ENCODE measurements at regions not wholly inside any gene's neighbourhood (a gene's known extent, or its start where the extent isn't known, plus 50 kb on each side); places are given as distances from the start of the nearest gene placed in this dataset.
"Not testable (repeated sequence)": the region's sequence is repeated elsewhere in the genome, so short reads cannot be mapped to it uniquely, and the experiment has no call there.

- Mint-ChIP-seq H3K4me3 (no peak overlapping the region), H3K9me3 (no peaks in the 10 kb centered on the region), H3K36me3 (no peaks in the 10 kb centered on the region), H3K27ac (no peak overlapping the region), H3K4me1 (no peaks in the 10 kb centered on the region), H3K27me3 (no peaks in the 10 kb centered on the region)
Measured at GRCh38 chr12:126430921-126431320, 1365.7 kb downstream of the AACS start.

GRCh38 chr12:126431767-126432166 is 1366.5 kb downstream of the AACS start:
- Mint-ChIP-seq H3K36me3 (no peaks in the 10 kb centered on the region), H3K27me3 (no peaks in the 10 kb centered on the region), H3K27ac (no peak overlapping the region), H3K9me3 (peaks cover 3% of the 10 kb centered on the region), H3K4me3 (no peak overlapping the region), H3K4me1 (no peaks in the 10 kb centered on the region)

- H3K36me3 Mint-ChIP-seq = no peaks in the 10 kb centered on the region
- H3K4me1 Mint-ChIP-seq = no peaks in the 10 kb centered on the region
- no peak overlapping the region for H3K27ac Mint-ChIP-seq
- H3K9me3 Mint-ChIP-seq = peaks cover 6% of the 10 kb centered on the region
- no peaks in the 10 kb centered on the region for H3K27me3 Mint-ChIP-seq
- no peak overlapping the region for H3K4me3 Mint-ChIP-seq
Measured at GRCh38 chr12:126432780-126433179, 1367.5 kb downstream of the AACS start.

- Mint-ChIP-seq H3K27ac (no peak overlapping the region), H3K4me1 (no peaks in the 10 kb centered on the region), H3K27me3 (no peaks in the 10 kb centered on the region), H3K4me3 (no peak overlapping the region), H3K9me3 (peaks cover 6% of the 10 kb centered on the region), H3K36me3 (no peaks in the 10 kb centered on the region)
Measured at GRCh38 chr12:126434412-126434985, 1369.3 kb downstream of the AACS start.

DNA sequence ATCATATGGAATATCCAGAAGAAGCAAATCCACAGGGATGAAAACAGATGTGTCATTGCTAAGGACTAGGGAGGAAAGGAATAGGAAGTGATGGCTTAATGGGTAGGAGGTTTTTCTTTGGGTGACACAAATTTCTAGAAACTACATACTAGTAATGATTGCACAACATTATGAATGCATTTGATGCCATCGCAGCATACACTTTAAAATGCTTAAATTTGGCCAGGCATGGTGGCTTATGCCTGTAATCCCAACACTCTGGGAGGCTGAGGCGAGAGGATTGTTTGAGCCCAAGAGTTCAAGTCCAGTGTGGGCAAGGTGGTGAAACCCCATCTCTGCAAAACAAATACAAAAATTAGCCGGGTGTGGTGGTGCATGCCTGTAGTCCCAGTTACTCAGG is 1370.8 kb downstream of the AACS start:
- Mint-ChIP-seq H3K9me3 (peaks cover 6% of the 10 kb centered on the region), H3K27me3 (no peaks in the 10 kb centered on the region), H3K4me3 (no peak overlapping the region), H3K4me1 (no peaks in the 10 kb centered on the region), H3K36me3 (no peaks in the 10 kb centered on the region), H3K27ac (no peak overlapping the region)

GRCh38 chr12:126437934-126438333 is 1372.7 kb downstream of the AACS start:
- H3K4me1 Mint-ChIP-seq = no peaks in the 10 kb centered on the region
- no peak overlapping the region for H3K27ac Mint-ChIP-seq
- H3K9me3 Mint-ChIP-seq = peaks cover 6% of the 10 kb centered on the region
- no peaks in the 10 kb centered on the region for H3K27me3 Mint-ChIP-seq
- no peaks in the 10 kb centered on the region for H3K36me3 Mint-ChIP-seq
- H3K4me3 Mint-ChIP-seq = no peak overlapping the region

- Mint-ChIP-seq H3K4me1 (no peaks in the 10 kb centered on the region), H3K4me3 (no peak overlapping the region), H3K9me3 (peaks cover 10% of the 10 kb centered on the region), H3K36me3 (no peaks in the 10 kb centered on the region), H3K27me3 (no peaks in the 10 kb centered on the region), H3K27ac (no peak overlapping the region)
Measured at GRCh38 chr12:126443977-126444376, 1378.7 kb downstream of the AACS start.

DNA sequence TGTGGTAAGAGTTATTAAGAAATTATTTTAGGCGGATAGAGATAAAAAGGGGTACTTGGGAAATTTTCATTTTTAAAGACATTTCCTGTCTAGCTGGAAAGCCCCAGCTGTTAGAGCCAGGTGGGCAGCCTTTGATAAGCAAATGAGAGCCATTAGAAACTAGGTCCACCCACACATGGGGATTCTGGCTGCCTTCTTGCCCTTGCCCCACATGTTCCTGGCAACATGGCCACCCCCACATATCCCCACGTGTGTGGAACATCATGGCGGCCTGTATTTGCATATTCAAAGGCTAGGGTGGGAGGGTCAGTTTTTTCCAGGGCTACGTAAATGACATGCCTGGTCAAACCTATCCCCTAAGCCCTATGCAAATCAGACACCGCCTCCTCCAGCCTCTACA is 1382.1 kb downstream of the AACS start:
- no peaks in the 10 kb centered on the region for H3K36me3 Mint-ChIP-seq
- no peaks in the 10 kb centered on the region for H3K4me1 Mint-ChIP-seq
- H3K27ac Mint-ChIP-seq = no peak overlapping the region
- H3K27me3 Mint-ChIP-seq = no peaks in the 10 kb centered on the region
- H3K9me3 Mint-ChIP-seq = peaks cover 18% of the 10 kb centered on the region
- no peak overlapping the region for H3K4me3 Mint-ChIP-seq

GRCh38 chr12:126451809-126452208 is 1386.6 kb downstream of the AACS start:
- no peaks in the 10 kb centered on the region for H3K4me1 Mint-ChIP-seq
- H3K27ac Mint-ChIP-seq = no peak overlapping the region
- no peaks in the 10 kb centered on the region for H3K36me3 Mint-ChIP-seq
- no peaks in the 10 kb centered on the region for H3K27me3 Mint-ChIP-seq
- no peak overlapping the region for H3K4me3 Mint-ChIP-seq
- peaks cover 8% of the 10 kb centered on the region for H3K9me3 Mint-ChIP-seq

DNA sequence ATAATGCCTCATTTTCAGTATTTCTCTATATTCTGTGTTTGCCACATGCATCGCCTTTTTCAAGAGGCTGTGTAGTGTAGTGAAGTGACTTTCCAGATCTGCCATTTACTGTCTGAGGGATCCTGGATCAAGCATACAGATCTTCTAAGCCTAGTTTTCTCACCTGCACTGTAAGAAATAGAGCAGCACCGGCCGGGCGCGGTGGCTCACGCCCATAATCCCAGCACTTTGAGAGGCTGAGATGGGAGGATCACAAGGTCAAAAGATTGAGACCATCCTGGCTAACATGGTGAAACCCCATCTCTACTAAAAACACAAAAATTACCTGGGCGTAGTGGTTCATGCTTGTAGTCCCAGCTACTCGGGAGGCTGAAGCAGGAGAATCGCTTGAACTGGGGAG is 1387.5 kb downstream of the AACS start:
- not testable (repeated sequence) for H3K36me3 Mint-ChIP-seq, H3K4me1 Mint-ChIP-seq, H3K27ac Mint-ChIP-seq, H3K4me3 Mint-ChIP-seq, H3K9me3 Mint-ChIP-seq, H3K27me3 Mint-ChIP-seq

GRCh38 chr12:126454581-126454980 is 1389.3 kb downstream of the AACS start:
- no peaks in the 10 kb centered on the region for H3K4me1 Mint-ChIP-seq
- H3K27me3 Mint-ChIP-seq = no peaks in the 10 kb centered on the region
- H3K36me3 Mint-ChIP-seq = no peaks in the 10 kb centered on the region

GRCh38 chr12:126457776-126458175 is 1392.5 kb downstream of the AACS start:
- H3K27ac Mint-ChIP-seq = no peak overlapping the region
- peaks cover 7% of the 10 kb centered on the region for H3K9me3 Mint-ChIP-seq
- H3K27me3 Mint-ChIP-seq = no peaks in the 10 kb centered on the region
- no peaks in the 10 kb centered on the region for H3K36me3 Mint-ChIP-seq
- H3K4me1 Mint-ChIP-seq = no peaks in the 10 kb centered on the region
- no peak overlapping the region for H3K4me3 Mint-ChIP-seq

More at GRCh38 chr12:126454581-126454980, 1389.3 kb downstream of the AACS start:
- H3K27ac Mint-ChIP-seq = no peak overlapping the region
- peaks cover 13% of the 10 kb centered on the region for H3K9me3 Mint-ChIP-seq
- no peak overlapping the region for H3K4me3 Mint-ChIP-seq

DNA sequence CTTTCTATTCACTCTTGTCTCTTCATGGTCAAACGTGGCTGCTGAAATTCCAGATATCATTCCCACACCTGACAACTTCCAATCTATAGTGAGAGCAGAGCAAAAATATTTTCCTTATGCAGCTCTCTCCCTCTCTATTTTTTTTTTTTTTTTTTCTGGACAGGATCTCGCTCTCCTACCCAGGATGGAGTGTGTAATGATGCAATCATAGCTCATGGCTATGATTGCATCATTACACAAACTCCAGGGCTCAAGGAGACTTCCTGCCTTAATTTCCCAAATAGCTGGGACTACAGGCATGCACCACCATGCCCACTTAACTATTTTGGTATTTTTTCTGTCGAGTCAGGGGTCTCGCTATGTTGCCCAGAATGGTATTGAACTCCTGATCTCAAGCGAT is 1398.9 kb downstream of the AACS start:
- Mint-ChIP-seq H3K27ac (no peak overlapping the region), H3K27me3 (no peaks in the 10 kb centered on the region)

GRCh38 chr12:126469211-126469610 is 1404.0 kb downstream of the AACS start:
- H3K4me3 Mint-ChIP-seq = no peak overlapping the region
- H3K27me3 Mint-ChIP-seq = no peaks in the 10 kb centered on the region
- no peak overlapping the region for H3K27ac Mint-ChIP-seq
- H3K4me1 Mint-ChIP-seq = no peaks in the 10 kb centered on the region
- no peaks in the 10 kb centered on the region for H3K36me3 Mint-ChIP-seq
- H3K9me3 Mint-ChIP-seq = peaks cover 6% of the 10 kb centered on the region

More for the DNA sequence above, 1398.9 kb downstream of the AACS start:
- H3K4me1 Mint-ChIP-seq = no peaks in the 10 kb centered on the region
- no peak overlapping the region for H3K4me3 Mint-ChIP-seq
- H3K9me3 Mint-ChIP-seq = no peaks in the 10 kb centered on the region
- H3K36me3 Mint-ChIP-seq = no peaks in the 10 kb centered on the region

DNA sequence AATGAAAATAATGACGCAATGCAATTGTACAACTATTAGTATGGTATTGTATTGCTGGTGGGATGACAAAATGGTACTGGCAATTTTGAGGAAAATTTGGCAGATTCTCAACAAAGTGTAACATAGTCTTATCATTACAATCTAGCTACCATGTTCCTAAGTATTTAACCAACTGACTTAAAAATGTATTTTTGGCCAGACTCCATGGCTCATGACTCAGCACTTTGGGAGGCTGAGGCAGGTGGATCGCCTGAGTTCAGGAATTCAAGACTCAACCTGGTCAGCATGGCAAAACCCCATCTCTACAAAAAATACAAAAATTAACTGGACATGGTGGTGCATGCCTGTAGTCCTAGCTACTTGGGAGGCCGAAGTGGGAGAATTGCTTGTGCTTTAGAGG is 1409.5 kb downstream of the AACS start:
- H3K4me1 Mint-ChIP-seq = no peaks in the 10 kb centered on the region
- H3K9me3 Mint-ChIP-seq = peaks cover 17% of the 10 kb centered on the region
- no peaks in the 10 kb centered on the region for H3K27me3 Mint-ChIP-seq
- H3K36me3 Mint-ChIP-seq = no peaks in the 10 kb centered on the region
- no peak overlapping the region for H3K4me3 Mint-ChIP-seq
- H3K27ac Mint-ChIP-seq = no peak overlapping the region

DNA sequence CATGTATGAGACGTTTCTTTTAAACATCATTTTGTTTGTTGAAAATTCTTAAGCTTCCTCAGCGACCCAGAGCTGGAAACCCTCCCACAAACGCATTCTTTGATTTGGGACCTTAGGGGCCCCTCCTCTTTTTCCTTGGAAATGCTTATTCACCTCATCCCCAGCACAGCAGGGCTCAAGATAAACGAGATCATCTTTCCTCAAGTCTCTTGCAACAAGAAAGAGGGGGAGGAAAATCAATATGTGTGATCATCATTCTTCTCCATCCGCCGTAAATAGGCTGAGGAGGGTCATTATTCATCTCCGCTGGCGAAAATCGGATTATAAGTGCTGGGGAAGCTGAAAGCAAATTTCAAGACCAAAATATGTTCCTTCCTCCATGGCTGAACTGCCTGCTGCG is 1415.2 kb downstream of the AACS start:
- Mint-ChIP-seq H3K27me3 (no peaks in the 10 kb centered on the region), H3K9me3 (peaks cover 7% of the 10 kb centered on the region), H3K4me3 (no peak overlapping the region), H3K27ac (no peak overlapping the region), H3K4me1 (no peaks in the 10 kb centered on the region), H3K36me3 (no peaks in the 10 kb centered on the region)

- no peaks in the 10 kb centered on the region for H3K4me1 Mint-ChIP-seq
- H3K36me3 Mint-ChIP-seq = no peaks in the 10 kb centered on the region
- peaks cover 6% of the 10 kb centered on the region for H3K9me3 Mint-ChIP-seq
- no peak overlapping the region for H3K27ac Mint-ChIP-seq
- no peak overlapping the region for H3K4me3 Mint-ChIP-seq
- H3K27me3 Mint-ChIP-seq = no peaks in the 10 kb centered on the region
Measured at GRCh38 chr12:126481688-126482087, 1416.5 kb downstream of the AACS start.
